ENCODE measurements at regions not wholly inside any gene's neighbourhood (a gene's known extent, or its start where the extent isn't known, plus 50 kb on each side); places are given as distances from the start of the nearest gene placed in this dataset.

DNA sequence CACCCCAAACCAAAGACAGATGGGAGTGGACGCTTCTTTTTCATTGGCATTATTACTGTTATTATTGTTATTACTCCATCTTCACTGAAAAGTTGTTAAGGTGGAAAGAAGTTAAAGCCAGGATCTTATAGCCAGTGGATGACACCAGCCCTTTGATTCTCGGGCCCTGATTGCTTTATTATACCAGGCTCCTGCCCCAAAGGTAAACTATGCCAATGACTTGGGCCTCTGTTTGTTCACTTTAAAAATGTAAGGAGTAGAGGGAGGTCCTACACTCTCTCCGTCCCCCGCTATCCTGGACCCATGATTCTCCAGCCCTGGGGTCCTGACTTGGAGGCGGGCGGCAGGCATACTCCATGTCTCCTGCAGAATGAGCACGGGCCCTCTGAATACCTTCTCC lies 106.8 kb downstream of the TOMM20 start:
- Histone ChIP-seq H3K23ac (ENCODE audit: insufficient read length, low read depth, low read length) (no peak overlapping the region), H4K5ac (ENCODE audit: insufficient read length, low read depth, low read length) (no peak overlapping the region), H2BK20ac (ENCODE audit: low read depth, low read length, poor library complexity, severe bottlenecking) (no peak overlapping the region), H2BK12ac (ENCODE audit: insufficient read length, low read depth, low read length) (no peak overlapping the region), H3K4me2 (ENCODE audit: insufficient read depth, insufficient read length, low read length) (no peak overlapping the region), H3K27me3 (ENCODE audit: insufficient read depth, low read length) (no peaks in the 10 kb centered on the region; the same call in 1 of the 2 replicates), H2AFZ (ENCODE audit: low read length) (no peak overlapping the region), H2BK5ac (ENCODE audit: insufficient read length, low read length) (no peak overlapping the region), H3K27ac (ENCODE audit: insufficient read length, low read depth, low read length) (no peak overlapping the region), H3K4ac (ENCODE audit: low read depth, low read length) (no peak overlapping the region), H3K79me2 (ENCODE audit: insufficient read depth, low read length) (no peaks in the 10 kb centered on the region), H4K20me1 (ENCODE audit: control insufficient read depth, insufficient read depth, insufficient read length) (no peaks in the 10 kb centered on the region), H3K14ac (ENCODE audit: insufficient read depth, low read length) (no peak overlapping the region), H3K79me1 (ENCODE audit: insufficient read depth, low read depth, low read length, poor library complexity, severe bottlenecking) (no peaks in the 10 kb centered on the region), H2AK5ac (ENCODE audit: insufficient read length, low read length) (no peak overlapping the region), H4K8ac (replicated peaks; ENCODE audit: insufficient read length, low read depth, low read length) (no peak overlapping the region), H2BK15ac (ENCODE audit: low read depth, low read length) (no peak overlapping the region), H2BK120ac (ENCODE audit: low read depth, low read length, poor library complexity, severe bottlenecking) (no peak overlapping the region), H3K9ac (ENCODE audit: extremely low read depth, insufficient read length, low read length) (no peak overlapping the region), H3T11ph (ENCODE audit: low read length) (no peak overlapping the region), H3K56ac (ENCODE audit: insufficient read length, low read depth, low read length) (no peak overlapping the region), H4K91ac (ENCODE audit: insufficient read length, low read depth, low read length) (no peak overlapping the region), H3K9me3 (ENCODE audit: control insufficient read depth, low read depth, low read length) (no peaks in the 10 kb centered on the region), H3K18ac (ENCODE audit: insufficient read length, low read depth, low read length) (no peak overlapping the region), H3K4me1 (ENCODE audit: insufficient read depth, low read length) (no peaks in the 10 kb centered on the region; the same call in 1 of the 2 replicates), H3K23me2 (ENCODE audit: insufficient read length, low read depth, low read length, poor library complexity, severe bottlenecking) (no peaks in the 10 kb centered on the region)
- Mint-ChIP-seq H3K27ac (no peak overlapping the region), H3K4me3 (no peak overlapping the region), H3K27me3 (ENCODE audit: low read depth) (peaks cover 9% of the 10 kb centered on the region), H3K4me1 (peaks cover 25 to 37% of the 10 kb centered on the region in 2 experiments), H3K36me3 (ENCODE audit: insufficient read depth in 1 of 3, low read depth in 3 of 3) (0 out of 7 replicates have a peak, but pooled peaks cover 0 to 2% (median 0%) of the 10 kb centered on the region in 3 experiments), H3K9me3 (peaks cover 0 to 6% of the 10 kb centered on the region in 2 experiments; a peak in 3 of 5 replicates)
- TF ChIP-seq, protein P1, sequence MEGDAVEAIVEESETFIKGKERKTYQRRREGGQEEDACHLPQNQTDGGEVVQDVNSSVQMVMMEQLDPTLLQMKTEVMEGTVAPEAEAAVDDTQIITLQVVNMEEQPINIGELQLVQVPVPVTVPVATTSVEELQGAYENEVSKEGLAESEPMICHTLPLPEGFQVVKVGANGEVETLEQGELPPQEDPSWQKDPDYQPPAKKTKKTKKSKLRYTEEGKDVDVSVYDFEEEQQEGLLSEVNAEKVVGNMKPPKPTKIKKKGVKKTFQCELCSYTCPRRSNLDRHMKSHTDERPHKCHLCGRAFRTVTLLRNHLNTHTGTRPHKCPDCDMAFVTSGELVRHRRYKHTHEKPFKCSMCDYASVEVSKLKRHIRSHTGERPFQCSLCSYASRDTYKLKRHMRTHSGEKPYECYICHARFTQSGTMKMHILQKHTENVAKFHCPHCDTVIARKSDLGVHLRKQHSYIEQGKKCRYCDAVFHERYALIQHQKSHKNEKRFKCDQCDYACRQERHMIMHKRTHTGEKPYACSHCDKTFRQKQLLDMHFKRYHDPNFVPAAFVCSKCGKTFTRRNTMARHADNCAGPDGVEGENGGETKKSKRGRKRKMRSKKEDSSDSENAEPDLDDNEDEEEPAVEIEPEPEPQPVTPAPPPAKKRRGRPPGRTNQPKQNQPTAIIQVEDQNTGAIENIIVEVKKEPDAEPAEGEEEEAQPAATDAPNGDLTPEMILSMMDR (conservative IDR thresholded peaks at IDR 0.05): no peak
- no peak for DNase-seq
- WGBS (ENCODE audit: extremely low coverage, insufficient read length, low lambda C conversion rate): no CpG with 5 or more reads among the region's 7 CpGs

Data from H9 (cell line).